ENCODE measurements at regions not wholly inside any gene's neighbourhood (a gene's known extent, or its start where the extent isn't known, plus 50 kb on each side); places are given as distances from the start of the nearest gene placed in this dataset.

DNA sequence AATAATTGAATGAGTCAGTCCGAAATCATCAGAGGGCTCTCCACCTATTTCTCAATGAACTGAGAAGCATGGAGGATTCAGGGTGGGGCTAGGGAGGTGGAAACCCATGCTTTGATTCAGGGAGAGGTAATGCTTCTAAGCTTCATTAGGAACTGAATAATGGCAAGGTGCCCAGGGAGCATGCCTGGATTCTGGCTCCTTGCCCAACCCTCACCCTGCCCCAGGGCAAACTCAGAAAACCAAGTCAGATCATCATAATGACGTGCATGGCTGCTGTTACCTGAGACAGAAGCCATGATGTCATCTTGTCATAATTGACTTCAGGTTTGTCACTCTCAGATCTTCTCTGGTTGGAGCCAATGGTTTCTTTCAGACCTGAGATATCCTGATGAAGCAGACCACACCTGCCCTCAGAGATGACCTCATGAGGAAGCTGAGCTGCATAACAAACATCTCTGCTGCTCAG, 199.6 kb downstream of the SYK start:
- no peak for DNase-seq (ENCODE audit: low read depth)
- TF ChIP-seq, protein P1, sequence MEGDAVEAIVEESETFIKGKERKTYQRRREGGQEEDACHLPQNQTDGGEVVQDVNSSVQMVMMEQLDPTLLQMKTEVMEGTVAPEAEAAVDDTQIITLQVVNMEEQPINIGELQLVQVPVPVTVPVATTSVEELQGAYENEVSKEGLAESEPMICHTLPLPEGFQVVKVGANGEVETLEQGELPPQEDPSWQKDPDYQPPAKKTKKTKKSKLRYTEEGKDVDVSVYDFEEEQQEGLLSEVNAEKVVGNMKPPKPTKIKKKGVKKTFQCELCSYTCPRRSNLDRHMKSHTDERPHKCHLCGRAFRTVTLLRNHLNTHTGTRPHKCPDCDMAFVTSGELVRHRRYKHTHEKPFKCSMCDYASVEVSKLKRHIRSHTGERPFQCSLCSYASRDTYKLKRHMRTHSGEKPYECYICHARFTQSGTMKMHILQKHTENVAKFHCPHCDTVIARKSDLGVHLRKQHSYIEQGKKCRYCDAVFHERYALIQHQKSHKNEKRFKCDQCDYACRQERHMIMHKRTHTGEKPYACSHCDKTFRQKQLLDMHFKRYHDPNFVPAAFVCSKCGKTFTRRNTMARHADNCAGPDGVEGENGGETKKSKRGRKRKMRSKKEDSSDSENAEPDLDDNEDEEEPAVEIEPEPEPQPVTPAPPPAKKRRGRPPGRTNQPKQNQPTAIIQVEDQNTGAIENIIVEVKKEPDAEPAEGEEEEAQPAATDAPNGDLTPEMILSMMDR (IDR thresholded peaks at IDR 0.05; ENCODE audit: insufficient read depth, low read depth, low read length) = no peak

DNA sequence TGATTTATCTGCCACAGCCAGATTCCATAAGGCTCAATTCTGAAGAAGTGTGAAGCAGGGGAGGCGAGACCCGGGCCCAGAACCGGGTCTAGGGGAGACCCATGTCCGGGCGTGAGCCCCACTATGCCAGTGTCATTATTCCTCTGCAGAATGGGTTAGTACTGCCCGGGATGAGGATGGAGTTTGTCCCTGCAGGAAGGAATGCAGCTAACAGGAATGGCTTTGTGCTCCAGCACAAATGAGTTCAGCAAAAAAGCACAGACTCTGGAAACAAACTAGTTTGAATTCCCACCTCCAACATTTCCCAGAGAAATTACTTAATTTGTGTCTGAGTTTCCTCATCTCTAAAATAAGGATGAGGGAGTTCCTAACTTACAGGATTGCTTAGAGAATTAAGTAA, 202.9 kb downstream of the SYK start:
- DNase-seq (ENCODE audit: low read depth) = no peak
- H3K4me3 ChIP-seq (ENCODE audit: low read depth, low read length) = no peak overlapping the region
- TF ChIP-seq, protein P1 (IDR thresholded peaks at IDR 0.05; ENCODE audit: insufficient read depth, low read depth, low read length) = no peak

More for the DNA sequence above, 199.6 kb downstream of the SYK start:
- no peak overlapping the region for H3K4me3 ChIP-seq (ENCODE audit: low read depth, low read length)

DNA sequence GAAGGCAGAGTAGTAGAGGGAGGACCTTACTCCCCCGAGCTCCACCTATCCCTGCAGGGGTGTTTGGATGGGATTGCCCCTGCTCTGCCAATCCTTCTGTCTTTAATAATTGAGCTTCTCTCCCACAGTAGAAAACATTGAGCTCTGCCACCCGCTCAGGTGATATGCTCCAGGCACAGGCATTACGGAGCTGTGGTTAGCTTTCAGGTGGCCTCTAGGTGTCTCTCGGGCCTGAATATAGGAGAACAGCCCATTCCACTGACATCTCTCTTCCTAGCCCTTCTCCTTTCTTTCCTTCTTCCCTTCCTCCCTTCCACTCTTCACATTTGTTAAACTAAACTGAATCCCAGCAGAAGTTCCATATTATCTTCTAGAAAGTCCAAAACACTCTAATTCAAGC, 203.4 kb downstream of the SYK start:
- no peak for DNase-seq (ENCODE audit: low read depth)
- TF ChIP-seq, protein P1 (IDR thresholded peaks at IDR 0.05; ENCODE audit: insufficient read depth, low read depth, low read length) = no peak
- H3K4me3 ChIP-seq (ENCODE audit: low read depth, low read length) = no peak overlapping the region

DNA sequence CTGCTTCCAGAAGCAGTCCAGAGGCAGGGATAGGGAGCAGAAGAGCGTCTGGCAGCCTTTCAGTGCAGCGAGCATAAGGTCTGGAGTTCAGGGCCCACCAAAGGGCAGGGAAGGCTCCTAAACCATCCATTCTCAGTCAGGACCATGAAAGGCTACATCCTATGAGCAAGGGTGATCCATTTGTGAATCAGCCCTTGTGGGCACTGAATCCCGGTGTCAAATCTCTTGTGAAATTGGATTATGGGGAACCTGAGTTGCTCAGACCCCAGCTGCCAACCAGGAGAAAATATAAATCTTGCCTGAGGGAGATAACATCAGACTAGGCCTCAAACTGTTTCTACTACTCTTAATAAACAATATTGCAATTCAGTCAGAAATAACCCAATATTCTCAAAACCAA, 204.4 kb downstream of the SYK start:
- H3K4me3 ChIP-seq (ENCODE audit: low read depth, low read length) = no peak overlapping the region
- TF ChIP-seq, protein P1 (IDR thresholded peaks at IDR 0.05; ENCODE audit: insufficient read depth, low read depth, low read length) = no peak
- DNase-seq (ENCODE audit: low read depth) = no peak

DNA sequence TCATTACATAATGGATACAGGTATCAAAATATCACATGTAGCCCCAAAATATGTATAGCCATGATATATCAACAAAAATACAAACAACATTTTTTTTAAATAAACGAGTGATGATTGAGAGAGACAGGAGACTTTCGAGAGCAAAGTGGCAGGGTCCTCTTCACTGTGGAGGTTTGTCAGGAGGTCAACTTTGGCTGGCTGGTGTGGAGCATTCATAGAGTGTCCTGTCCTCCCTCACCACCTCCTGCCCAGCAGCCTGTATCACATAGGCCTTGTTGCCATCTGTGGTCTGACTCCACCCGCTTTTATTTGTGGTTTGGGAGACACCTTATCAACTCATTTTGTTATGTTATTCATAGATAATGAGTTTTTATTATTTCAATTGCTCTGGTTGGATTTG, 206.9 kb downstream of the SYK start:
- no peak for DNase-seq (ENCODE audit: low read depth)
- TF ChIP-seq, protein P1 (IDR thresholded peaks at IDR 0.05; ENCODE audit: insufficient read depth, low read depth, low read length) = no peak
- H3K4me3 ChIP-seq (ENCODE audit: low read depth, low read length) = no peak overlapping the region

DNA sequence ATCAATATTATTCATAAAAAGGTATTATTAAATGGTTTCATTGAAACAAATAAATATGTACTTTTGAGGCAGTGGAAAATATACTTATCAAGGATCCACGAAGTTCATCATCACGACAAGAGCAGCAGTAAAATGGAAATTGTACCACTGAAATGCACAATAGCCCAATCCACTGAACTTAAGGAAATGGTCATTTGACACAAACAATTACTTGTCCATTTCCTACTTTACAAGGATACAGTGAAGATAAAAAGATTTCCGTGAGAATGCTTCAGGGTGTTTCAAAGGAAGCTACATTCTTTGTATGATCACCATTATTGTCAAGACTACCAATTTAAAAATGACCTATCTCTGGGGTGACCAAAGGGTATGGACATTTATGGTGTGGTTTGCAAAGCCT, 210.3 kb downstream of the SYK start:
- TF ChIP-seq, protein P1 (IDR thresholded peaks at IDR 0.05; ENCODE audit: insufficient read depth, low read depth, low read length) = no peak
- DNase-seq (ENCODE audit: low read depth) = no peak
- H3K4me3 ChIP-seq (ENCODE audit: low read depth, low read length) = no peak overlapping the region

Data from fibroblast of villous mesenchyme (primary cell).